GM12864 (cell line): ENCODE measurements at regions not wholly inside any gene's neighbourhood (a gene's known extent, or its start where the extent isn't known, plus 50 kb on each side); places are given as distances from the start of the nearest gene placed in this dataset.
A peak's percentile ranks its signal among the peaks of the same experiment; 100 is the strongest.

Source experiments
- DNase-seq: peaks from one replicate; pipeline ENCODE4 v3.0.0-alpha.2; 2011; ENCODE audit warnings: low read depth
- H3K4me3 ChIP-seq: 2 replicates; pipeline ENCODE4 v1.5.1; 2011; ENCODE audit warnings: mild to moderate bottlenecking, low read depth, low read length, control low read depth
- TF ChIP-seq, protein P1 (sequence below): IDR thresholded peaks from 2 replicates; pipeline ENCODE4 v1.5.1; 2011; ENCODE audit warnings: low read depth, mild to moderate bottlenecking, moderate library complexity, low read length, control low read depth, inconsistent platforms; ENCODE audit errors: missing control alignments

GRCh38 chr1:59143133-59143487 lies 153.8 kb upstream of the FGGY start:
- TF ChIP-seq, protein P1, sequence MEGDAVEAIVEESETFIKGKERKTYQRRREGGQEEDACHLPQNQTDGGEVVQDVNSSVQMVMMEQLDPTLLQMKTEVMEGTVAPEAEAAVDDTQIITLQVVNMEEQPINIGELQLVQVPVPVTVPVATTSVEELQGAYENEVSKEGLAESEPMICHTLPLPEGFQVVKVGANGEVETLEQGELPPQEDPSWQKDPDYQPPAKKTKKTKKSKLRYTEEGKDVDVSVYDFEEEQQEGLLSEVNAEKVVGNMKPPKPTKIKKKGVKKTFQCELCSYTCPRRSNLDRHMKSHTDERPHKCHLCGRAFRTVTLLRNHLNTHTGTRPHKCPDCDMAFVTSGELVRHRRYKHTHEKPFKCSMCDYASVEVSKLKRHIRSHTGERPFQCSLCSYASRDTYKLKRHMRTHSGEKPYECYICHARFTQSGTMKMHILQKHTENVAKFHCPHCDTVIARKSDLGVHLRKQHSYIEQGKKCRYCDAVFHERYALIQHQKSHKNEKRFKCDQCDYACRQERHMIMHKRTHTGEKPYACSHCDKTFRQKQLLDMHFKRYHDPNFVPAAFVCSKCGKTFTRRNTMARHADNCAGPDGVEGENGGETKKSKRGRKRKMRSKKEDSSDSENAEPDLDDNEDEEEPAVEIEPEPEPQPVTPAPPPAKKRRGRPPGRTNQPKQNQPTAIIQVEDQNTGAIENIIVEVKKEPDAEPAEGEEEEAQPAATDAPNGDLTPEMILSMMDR: no peak
- no peak for DNase-seq
- no peak overlapping the region for H3K4me3 ChIP-seq

DNA sequence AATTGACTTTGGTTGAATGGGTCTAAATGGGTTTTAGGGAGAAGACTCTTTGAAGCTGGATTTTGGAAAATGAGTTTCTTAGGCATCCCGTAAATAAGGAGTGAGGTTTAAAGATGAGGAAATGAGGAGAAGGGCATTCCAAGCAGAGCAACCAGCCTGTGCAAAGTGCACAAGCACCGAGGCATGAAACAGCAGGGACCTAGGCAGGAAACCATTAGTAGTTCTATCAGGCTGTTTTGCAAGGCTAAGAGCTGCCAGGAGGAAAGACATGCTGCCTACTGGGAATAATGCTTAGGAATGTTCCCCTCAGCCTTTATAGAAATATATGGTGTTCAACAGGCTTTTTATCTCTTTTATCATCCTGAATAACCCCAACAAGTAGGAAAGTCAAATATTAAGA lies 153.1 kb upstream of the FGGY start:
- DNase-seq: no peak
- H3K4me3 ChIP-seq: no peak overlapping the region
- TF ChIP-seq, protein P1: no peak

GRCh38 chr1:59144959-59145358 lies 151.9 kb upstream of the FGGY start:
- DNase-seq: no peak
- TF ChIP-seq, protein P1: no peak
- H3K4me3 ChIP-seq: no peak overlapping the region

- TF ChIP-seq, protein P1: no peak
- H3K4me3 ChIP-seq: peak overlapping the region; percentile 66; the same call in 1 of the 2 replicates
- no peak for DNase-seq
These were observed 150.8 kb upstream of the FGGY start for GRCh38 chr1:59146056-59146455.

DNA sequence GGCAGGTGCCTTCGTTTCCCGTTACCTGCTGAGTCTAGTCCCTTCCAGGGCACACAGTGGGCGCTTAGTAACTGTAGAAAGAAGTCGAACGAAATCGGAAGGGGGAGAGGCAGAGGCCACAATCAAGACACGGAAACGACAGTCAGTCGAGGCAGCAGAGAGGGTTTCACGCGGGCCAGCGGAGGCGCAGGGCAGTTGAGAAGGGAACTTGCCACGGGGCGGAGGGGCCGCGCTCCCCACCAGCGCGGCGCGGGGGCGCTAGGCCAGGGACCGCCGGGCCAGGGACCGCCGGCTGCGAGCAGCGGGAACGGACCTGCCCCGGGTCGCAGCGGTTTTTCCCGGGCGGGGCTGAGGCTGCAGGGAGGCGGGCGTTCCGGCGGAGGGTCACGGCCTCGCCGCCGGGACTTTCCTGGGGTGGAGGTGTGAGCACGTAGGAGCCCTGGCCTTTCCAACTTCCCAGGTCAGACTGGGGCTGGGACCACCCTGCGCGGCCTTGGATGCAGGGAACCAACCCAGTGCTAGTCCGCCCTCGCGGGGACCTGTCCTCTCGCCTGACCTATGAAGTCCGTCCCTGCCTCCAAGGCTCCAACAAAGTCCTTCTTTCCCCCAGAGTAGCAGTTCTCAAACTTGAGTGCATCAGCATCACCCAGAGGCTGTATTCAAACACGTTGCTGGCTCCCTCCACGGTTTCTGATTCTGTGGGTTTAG lies 150.1 kb upstream of the FGGY start:
- H3K4me3 ChIP-seq: peak overlapping the region; percentile 66
- TF ChIP-seq, protein P1: peak; percentile 11
- no peak for DNase-seq

- no peak overlapping the region for H3K4me3 ChIP-seq
- TF ChIP-seq, protein P1: no peak
- no peak for DNase-seq
These were observed 147.5 kb upstream of the FGGY start for GRCh38 chr1:59149435-59149834.
